ENCODE measurements at regions not wholly inside any gene's neighbourhood (a gene's known extent, or its start where the extent isn't known, plus 50 kb on each side); places are given as distances from the start of the nearest gene placed in this dataset.

DNA sequence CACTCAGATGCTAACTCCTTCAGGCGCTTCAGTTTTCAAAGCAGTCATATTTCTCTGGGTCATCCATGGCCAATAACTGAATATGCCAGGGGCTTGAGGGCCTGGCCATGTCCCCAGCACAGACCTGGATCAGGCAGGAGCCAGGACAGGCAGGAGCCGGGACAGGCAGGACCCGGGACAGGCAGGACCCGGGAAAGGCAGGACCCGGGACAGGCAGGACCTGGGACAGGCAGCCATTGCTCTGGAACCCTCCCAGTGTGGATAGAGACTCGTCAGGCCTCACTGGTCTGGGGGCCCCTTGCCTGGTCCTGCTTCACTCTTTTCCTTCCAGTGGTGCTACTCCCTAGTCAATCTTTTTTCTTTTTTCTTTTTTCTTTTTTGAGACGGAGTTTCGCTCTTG lies 117.5 kb upstream of the TEX51 start:
- DNase-seq (no peak), ATAC-seq (no peak)
- Mint-ChIP-seq H3K36me3 (ENCODE audit: insufficient read depth) (no peaks in the 10 kb centered on the region), H3K4me1 (ENCODE audit: low read depth) (peaks cover 4% of the 10 kb centered on the region), H3K4me3 (no peak overlapping the region), H3K27me3 (ENCODE audit: low read depth) (peaks cover 11% of the 10 kb centered on the region), H3K9me3 (no peaks in the 10 kb centered on the region)

DNA sequence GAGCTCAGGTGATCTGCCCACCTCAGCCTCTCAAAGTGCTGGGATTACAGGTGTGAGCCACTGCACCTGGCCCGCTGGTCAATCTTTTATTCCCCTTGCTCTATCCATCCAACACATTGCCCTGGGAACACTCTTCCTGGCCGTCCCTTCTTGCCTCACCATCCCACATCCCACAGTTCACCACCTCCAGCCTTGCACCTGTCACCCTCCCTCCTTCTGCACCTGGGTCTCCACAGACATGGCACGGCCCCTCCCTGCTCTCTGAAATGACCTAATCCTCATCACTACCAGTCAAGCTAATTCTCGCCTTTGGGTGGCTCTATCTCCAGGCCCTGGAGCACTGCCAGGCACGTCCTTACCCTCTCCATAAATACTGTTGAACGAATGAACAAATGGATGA lies 116.9 kb upstream of the TEX51 start:
- Mint-ChIP-seq H3K36me3 (ENCODE audit: insufficient read depth) (no peaks in the 10 kb centered on the region), H3K27me3 (ENCODE audit: low read depth) (peaks cover 11% of the 10 kb centered on the region), H3K4me3 (no peak overlapping the region), H3K9me3 (no peaks in the 10 kb centered on the region), H3K4me1 (ENCODE audit: low read depth) (peaks cover 4% of the 10 kb centered on the region)
- ATAC-seq: no peak
- no peak for DNase-seq

DNA sequence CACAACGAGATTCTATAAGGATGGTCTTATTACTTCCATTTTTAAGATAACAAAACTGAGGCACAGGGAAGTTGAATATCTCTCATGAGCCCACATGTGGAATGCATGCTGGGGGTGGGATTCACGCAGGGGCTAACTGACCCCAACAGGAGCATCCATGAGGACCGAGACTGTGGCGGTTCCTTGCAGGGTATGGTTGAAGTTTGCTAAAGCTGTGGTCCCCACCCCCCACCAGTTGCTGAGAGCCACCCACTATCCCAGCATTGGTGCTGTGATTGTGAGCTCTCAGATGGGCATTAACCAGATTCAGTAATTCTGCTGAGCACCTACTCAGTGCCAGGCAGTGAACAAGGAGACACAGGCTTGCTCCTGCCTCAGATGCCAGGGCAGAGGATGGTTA lies 116.0 kb upstream of the TEX51 start:
- Mint-ChIP-seq H3K27me3 (ENCODE audit: low read depth) (peaks cover 11% of the 10 kb centered on the region), H3K36me3 (ENCODE audit: insufficient read depth) (no peaks in the 10 kb centered on the region), H3K9me3 (no peaks in the 10 kb centered on the region), H3K4me1 (ENCODE audit: low read depth) (no peaks in the 10 kb centered on the region), H3K4me3 (no peak overlapping the region)
- ATAC-seq (no peak), DNase-seq (no peak)

DNA sequence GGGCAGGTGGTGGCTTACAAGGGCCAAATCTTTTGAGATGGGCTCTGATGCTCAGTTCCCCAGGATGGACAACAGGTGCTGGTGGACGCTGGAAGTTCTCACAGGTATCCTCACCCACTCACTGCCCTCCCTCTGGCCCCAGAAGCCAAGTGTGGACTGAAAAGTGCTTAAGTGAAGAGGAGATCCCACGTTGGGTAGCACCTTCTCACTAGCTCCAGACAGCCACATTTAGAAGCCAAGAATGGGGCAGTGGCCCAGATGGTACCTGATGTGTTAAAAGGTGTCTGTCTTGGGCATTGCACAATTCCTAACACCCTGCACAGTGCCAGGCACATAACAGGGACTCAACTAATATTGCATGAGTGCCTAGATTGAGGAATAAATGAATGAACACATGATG lies 115.3 kb upstream of the TEX51 start:
- Mint-ChIP-seq H3K36me3 (ENCODE audit: insufficient read depth) (no peaks in the 10 kb centered on the region), H3K4me3 (no peak overlapping the region), H3K9me3 (no peaks in the 10 kb centered on the region), H3K27me3 (ENCODE audit: low read depth) (peaks cover 11% of the 10 kb centered on the region), H3K4me1 (ENCODE audit: low read depth) (no peaks in the 10 kb centered on the region)
- DNase-seq (no peak), ATAC-seq (no peak)

DNA sequence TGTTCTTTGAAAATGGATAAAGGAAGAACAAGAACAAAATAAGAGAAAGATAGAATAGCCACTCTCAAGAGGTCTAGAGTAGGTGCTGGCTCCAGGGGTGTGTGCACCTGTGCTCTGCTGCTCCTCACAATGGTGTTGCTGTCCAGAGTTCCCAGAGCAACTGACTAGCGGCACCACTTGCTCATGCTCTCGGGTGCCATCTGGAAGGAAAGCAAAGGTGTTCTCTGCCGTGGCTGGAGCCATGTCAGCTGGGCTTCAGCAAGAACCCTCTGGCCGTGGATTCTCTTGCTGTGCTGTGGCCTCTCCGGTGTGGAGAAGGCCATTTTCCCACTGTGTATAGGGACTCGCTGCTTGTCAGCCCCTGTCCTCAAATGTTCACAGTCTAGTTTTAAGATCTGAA lies 114.6 kb upstream of the TEX51 start:
- DNase-seq: no peak
- no peaks in the 10 kb centered on the region for H3K36me3 Mint-ChIP-seq (ENCODE audit: insufficient read depth)
- no peak overlapping the region for H3K4me3 Mint-ChIP-seq
- ATAC-seq: no peak
- H3K9me3 Mint-ChIP-seq: no peaks in the 10 kb centered on the region
- no peaks in the 10 kb centered on the region for H3K4me1 Mint-ChIP-seq (ENCODE audit: low read depth)
- H3K27me3 Mint-ChIP-seq (ENCODE audit: low read depth): peaks cover 11% of the 10 kb centered on the region

DNA sequence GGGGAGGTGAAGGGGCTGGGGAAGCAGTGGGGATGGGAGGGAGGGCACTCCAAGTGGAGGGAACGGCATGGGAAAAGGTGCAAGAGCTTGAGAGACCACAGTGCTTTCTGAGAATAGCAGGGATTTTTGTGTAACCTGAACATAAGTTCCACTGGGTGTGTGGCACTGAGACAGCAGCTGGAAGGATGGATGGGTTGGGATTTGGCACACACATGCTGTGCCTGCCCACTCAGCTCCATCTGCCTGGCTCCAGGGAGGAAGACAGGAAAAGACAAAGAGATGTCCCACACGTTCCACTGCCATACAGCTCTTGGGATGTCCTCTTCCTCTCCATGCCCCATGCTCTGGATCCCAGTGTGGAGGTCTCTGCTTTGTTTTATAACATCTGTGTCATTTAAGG lies 114.1 kb upstream of the TEX51 start:
- no peaks in the 10 kb centered on the region for H3K4me1 Mint-ChIP-seq (ENCODE audit: low read depth)
- no peak for DNase-seq
- no peaks in the 10 kb centered on the region for H3K9me3 Mint-ChIP-seq
- H3K27me3 Mint-ChIP-seq (ENCODE audit: low read depth): peaks cover 11% of the 10 kb centered on the region
- no peak for ATAC-seq
- no peak overlapping the region for H3K4me3 Mint-ChIP-seq
- no peaks in the 10 kb centered on the region for H3K36me3 Mint-ChIP-seq (ENCODE audit: insufficient read depth)

DNA sequence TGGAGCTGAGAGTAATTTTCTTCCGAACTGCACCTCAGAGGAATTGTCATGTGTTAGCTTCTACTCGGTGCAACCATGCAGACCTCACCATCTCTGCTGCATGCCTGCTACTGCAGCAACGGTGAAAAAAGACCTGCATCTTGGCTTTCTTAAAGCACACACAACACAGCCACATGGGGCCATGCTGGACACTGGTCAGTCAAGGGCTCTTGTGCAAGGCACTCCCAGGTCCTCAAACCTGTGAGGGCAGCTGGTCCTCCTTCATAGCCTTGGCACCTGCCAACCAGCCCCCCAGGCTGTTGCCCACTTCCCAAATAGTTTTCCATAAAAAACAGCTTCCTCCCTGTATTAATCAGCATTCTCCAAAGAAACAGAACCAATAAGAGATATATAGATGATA lies 113.5 kb upstream of the TEX51 start:
- DNase-seq (no peak), ATAC-seq (no peak)
- no peaks in the 10 kb centered on the region for H3K9me3 Mint-ChIP-seq
- no peak overlapping the region for H3K4me3 Mint-ChIP-seq
- no peaks in the 10 kb centered on the region for H3K4me1 Mint-ChIP-seq (ENCODE audit: low read depth)
- peaks cover 8% of the 10 kb centered on the region for H3K27me3 Mint-ChIP-seq (ENCODE audit: low read depth)
- no peaks in the 10 kb centered on the region for H3K36me3 Mint-ChIP-seq (ENCODE audit: insufficient read depth)

DNA sequence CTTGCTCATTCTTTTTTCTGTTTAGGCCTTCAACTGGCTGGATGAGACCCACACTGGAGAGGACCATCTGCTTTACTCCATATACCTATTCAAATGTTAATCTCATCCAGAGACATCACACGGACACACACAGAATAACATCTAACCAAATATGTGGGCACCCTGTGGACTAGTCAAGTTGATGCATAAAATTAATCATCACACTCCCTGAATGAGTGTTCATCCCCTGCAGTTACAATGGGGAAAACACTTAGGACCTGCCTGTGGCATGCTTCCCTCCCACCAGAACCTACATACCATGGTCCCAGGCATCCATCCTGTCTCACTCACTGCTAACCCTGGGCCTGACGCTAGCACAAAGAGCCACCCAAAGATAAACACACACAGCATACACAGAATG lies 112.8 kb upstream of the TEX51 start:
- ATAC-seq: no peak
- no peak overlapping the region for H3K4me3 Mint-ChIP-seq
- H3K4me1 Mint-ChIP-seq (ENCODE audit: low read depth): no peaks in the 10 kb centered on the region
- peaks cover 6% of the 10 kb centered on the region for H3K27me3 Mint-ChIP-seq (ENCODE audit: low read depth)
- no peaks in the 10 kb centered on the region for H3K9me3 Mint-ChIP-seq
- no peak for DNase-seq
- H3K36me3 Mint-ChIP-seq (ENCODE audit: insufficient read depth): no peaks in the 10 kb centered on the region

DNA sequence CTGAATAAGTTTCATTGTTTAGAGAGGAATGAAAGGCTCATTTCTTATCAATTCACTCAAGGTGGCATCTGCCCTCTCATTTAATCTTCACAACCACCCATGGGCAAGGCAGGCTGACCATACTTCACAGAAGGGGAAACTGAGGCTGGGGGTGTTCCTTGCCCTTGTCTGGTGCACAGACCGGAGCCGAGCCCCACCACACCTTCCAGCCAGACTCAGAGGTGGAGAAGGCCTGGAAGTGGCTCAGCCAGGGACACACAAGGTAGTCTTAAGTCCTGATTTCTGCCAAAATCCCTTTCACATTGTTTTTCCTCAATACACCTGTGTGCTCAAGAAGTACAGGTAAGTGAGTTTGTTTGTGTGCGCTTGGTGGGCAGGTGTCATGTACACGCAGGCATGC lies 111.9 kb upstream of the TEX51 start:
- Mint-ChIP-seq H3K27me3 (ENCODE audit: low read depth) (peaks cover 8% of the 10 kb centered on the region), H3K9me3 (no peaks in the 10 kb centered on the region), H3K36me3 (ENCODE audit: insufficient read depth) (no peaks in the 10 kb centered on the region), H3K4me3 (no peak overlapping the region), H3K4me1 (ENCODE audit: low read depth) (no peaks in the 10 kb centered on the region)
- DNase-seq: no peak
- ATAC-seq: no peak

DNA sequence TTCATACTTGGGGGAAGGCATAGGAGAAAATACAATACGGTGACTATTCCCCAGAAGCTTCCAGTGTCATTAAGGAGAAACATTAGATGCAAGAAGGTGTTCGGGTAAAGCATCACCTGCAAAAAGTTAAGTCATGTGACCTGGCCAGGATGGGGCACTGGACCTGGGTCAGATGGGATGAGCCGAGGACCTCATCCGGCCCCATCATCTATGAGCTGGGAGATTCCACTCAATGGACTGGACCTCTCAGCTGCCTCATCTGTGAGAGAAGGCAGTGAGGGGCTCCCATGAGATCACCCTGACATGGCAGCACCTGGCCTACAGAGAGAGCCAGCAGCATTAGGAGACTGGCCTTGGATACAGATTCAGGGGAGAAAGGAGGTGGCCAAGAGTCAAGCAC lies 111.4 kb upstream of the TEX51 start:
- Mint-ChIP-seq H3K4me1 (ENCODE audit: low read depth) (no peaks in the 10 kb centered on the region), H3K4me3 (no peak overlapping the region), H3K27me3 (ENCODE audit: low read depth) (peaks cover 4% of the 10 kb centered on the region), H3K36me3 (ENCODE audit: insufficient read depth) (no peaks in the 10 kb centered on the region), H3K9me3 (no peaks in the 10 kb centered on the region)
- no peak for DNase-seq
- no peak for ATAC-seq

DNA sequence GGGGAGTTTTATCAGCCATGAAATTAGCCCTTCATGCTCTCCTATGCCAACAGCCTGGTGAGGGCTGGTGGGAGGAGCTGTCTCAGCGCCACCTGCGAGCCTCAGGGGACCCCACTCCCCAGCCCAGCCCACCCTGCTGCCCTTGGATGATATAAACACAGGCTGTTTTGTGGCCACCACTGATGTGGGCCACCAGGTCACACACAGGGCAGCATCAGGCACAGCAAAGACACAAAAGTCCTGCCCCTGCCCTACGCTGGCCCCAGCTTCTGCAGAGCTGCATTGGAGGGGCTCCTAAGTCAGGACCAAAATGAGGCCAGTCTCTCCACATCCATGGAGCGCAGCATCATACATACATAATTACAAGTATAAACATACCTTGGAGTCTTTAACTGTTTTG lies 110.6 kb upstream of the TEX51 start:
- no peaks in the 10 kb centered on the region for H3K9me3 Mint-ChIP-seq
- H3K36me3 Mint-ChIP-seq (ENCODE audit: insufficient read depth): no peaks in the 10 kb centered on the region
- DNase-seq (no peak), ATAC-seq (no peak)
- H3K27me3 Mint-ChIP-seq (ENCODE audit: low read depth): peaks cover 10% of the 10 kb centered on the region
- H3K4me3 Mint-ChIP-seq: no peak overlapping the region
- H3K4me1 Mint-ChIP-seq (ENCODE audit: low read depth): no peaks in the 10 kb centered on the region

DNA sequence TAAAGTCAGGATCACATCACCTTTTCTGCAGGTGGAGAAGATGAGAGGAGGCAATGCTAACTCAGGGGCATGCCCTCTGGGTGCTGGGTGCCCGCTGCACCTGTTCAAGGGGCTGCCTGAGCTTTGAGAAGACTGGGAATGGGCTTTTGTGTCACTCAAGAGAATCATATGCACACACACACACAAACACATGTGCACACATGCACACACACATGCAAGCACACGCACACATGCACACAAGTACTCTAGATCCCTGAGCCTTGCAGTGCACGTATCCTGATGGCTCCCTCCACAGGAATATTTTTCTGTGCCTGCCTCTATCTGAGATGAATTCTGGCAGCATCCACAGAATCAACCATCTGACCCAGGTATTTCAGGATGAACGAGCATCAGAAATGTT lies 110.0 kb upstream of the TEX51 start:
- no peak overlapping the region for H3K4me3 Mint-ChIP-seq
- no peaks in the 10 kb centered on the region for H3K4me1 Mint-ChIP-seq (ENCODE audit: low read depth)
- peaks cover 10% of the 10 kb centered on the region for H3K27me3 Mint-ChIP-seq (ENCODE audit: low read depth)
- no peaks in the 10 kb centered on the region for H3K36me3 Mint-ChIP-seq (ENCODE audit: insufficient read depth)
- no peaks in the 10 kb centered on the region for H3K9me3 Mint-ChIP-seq
- ATAC-seq (no peak), DNase-seq (no peak)

DNA sequence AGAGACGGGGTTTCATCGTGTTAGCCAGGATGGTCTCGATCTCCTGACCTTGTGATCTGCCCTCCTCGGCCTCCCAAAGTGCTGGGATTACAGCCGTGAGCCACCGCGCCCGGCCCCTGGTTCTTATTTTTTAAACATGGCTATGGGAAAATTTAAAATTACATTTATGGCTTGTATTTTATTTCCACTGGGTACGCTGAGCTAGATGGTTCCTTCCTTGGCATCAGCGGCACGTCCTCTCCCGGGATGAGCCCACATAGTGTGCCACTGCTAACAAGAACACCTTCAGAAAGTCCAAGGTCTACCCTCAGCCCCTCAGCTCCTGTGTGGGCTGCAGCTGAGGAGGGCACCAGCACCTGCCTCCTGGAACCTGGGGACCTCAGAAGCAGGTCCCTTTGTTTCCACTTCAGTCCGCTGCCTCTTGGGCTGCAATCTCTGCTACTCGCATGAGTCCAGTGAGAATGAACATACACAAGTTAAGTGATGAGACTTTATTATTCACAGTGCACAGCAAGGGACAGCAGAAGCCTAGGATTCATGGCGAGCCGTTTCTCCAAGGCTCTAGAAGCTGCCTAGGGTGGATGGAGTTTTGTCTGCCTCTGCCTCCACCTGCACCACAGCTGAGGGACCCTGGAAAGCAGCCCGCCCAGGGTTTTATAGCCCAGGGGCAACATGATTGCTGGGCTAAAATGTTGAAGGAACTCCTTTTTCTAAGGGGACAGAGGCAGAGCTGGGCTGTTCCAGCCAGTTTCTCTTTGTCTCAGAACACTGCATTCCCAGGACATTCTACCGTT lies 107.5 kb upstream of the TEX51 start:
- no peaks in the 10 kb centered on the region for H3K9me3 Mint-ChIP-seq
- H3K4me1 Mint-ChIP-seq (ENCODE audit: low read depth): no peaks in the 10 kb centered on the region
- no peaks in the 10 kb centered on the region for H3K36me3 Mint-ChIP-seq (ENCODE audit: insufficient read depth)

DNA sequence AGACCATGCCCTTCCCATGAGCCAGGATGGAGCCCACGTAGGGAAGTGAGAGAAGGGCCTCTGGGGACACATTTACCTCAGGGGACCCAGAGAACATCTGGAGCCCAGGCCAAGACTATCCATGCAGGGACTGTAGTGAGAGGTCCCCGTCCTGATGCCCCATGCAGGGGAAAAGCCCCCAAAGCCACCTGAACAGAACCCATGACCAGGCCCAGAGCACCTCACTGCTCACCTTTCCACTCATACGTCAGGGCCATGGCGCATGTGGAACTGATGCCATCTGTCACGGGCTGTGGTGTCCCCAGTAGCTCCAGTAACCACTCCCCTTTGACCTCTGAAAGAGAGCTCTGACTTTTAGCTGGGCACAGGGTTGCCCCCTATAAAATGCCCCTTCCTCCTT lies 106.5 kb upstream of the TEX51 start:
- Mint-ChIP-seq H3K9me3 (no peaks in the 10 kb centered on the region), H3K4me1 (ENCODE audit: low read depth) (no peaks in the 10 kb centered on the region), H3K27me3 (ENCODE audit: low read depth) (peaks cover 17% of the 10 kb centered on the region), H3K36me3 (ENCODE audit: insufficient read depth) (no peaks in the 10 kb centered on the region), H3K4me3 (no peak overlapping the region)
- no peak for DNase-seq
- no peak for ATAC-seq

More for the DNA sequence above, 107.5 kb upstream of the TEX51 start:
- no peak for ATAC-seq
- DNase-seq: no peak
- peaks cover 13% of the 10 kb centered on the region for H3K27me3 Mint-ChIP-seq (ENCODE audit: low read depth)
- no peak overlapping the region for H3K4me3 Mint-ChIP-seq

DNA sequence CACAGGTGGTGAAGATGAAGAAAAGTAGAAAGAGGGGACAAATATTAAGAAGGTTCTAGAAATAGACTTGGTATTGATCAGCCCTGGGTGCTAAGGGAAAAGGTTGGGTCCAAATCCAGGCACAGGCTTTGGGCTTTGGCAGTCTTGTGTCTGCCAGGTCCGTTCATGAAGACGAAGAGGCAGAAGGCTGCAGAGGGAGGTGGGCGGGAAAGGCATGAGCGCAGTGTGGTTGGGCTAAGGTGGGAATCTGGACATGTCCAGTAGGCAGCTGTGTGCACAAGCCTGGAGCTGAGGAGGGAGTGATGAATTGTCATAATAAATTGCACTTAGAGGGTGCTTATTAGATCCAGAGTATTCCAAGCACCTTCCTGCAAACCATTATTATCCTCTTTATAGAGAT lies 105.7 kb upstream of the TEX51 start:
- Mint-ChIP-seq H3K4me1 (ENCODE audit: low read depth) (no peaks in the 10 kb centered on the region), H3K27me3 (ENCODE audit: low read depth) (peaks cover 17% of the 10 kb centered on the region), H3K36me3 (ENCODE audit: insufficient read depth) (no peaks in the 10 kb centered on the region), H3K4me3 (no peak overlapping the region), H3K9me3 (no peaks in the 10 kb centered on the region)
- ATAC-seq (no peak), DNase-seq (no peak)

Data from activated T-cell treated with anti-CD3 and anti-CD28 coated beads, Interleukin-2, amount 50 U/mL, for 4 hours (primary cell).